Gastrocnemius medialis (tissue), 4 donors: ENCODE measurements at regions not wholly inside any gene's neighbourhood (a gene's known extent, or its start where the extent isn't known, plus 50 kb on each side); places are given as distances from the start of the nearest gene placed in this dataset.

Source experiments
- ATAC-seq, 2 donors: fragments of 150-250 bp; one replicate each; pipeline ENCODE4 v1.9.1; 2016
- DNase-seq, 2 donors: peaks; one replicate each; pipeline ENCODE4 v3.0.0-alpha.2; 2019
- H3K27ac ChIP-seq, 4 donors: fragments of 200-600 bp; sonication (generic); 1 replicate in 1 of 4; 2 replicates in 3 of 4; pipeline ENCODE4 v1.5.1; 2016 to 2018; ENCODE audit warnings: mild to moderate bottlenecking in 2 of 4, moderate library complexity in 1 of 4
- H3K27me3 ChIP-seq, 3 donors: fragments of 200-600 bp; sonication (generic) in 2 of 3; 1 replicate in 1 of 3; 2 replicates in 2 of 3; pipeline versions ENCODE4 v1.5.1 to v1.6.0; 2016 to 2019; ENCODE audit warnings: mild to moderate bottlenecking in 1 of 3, moderate library complexity in 1 of 3
- H3K36me3 ChIP-seq, 2 donors: fragments of 200-600 bp; sonication (generic) in 1 of 2; one replicate each; pipeline ENCODE4 v1.5.1; 2017 to 2018
- H3K4me1 ChIP-seq, 2 donors: fragments of 200-600 bp; sonication (generic) in 1 of 2; one replicate each; pipeline ENCODE4 v1.5.1; 2016 to 2017; ENCODE audit warnings: mild to moderate bottlenecking in 2 of 2
- H3K4me3 ChIP-seq, 4 donors: fragments of 200-600 bp; sonication (generic) in 3 of 4; 1 replicate in 1 of 4; 2 replicates in 3 of 4; pipeline ENCODE4 v1.5.1; 2016 to 2019; ENCODE audit warnings: mild to moderate bottlenecking in 2 of 4
- H3K9me3 ChIP-seq, 3 donors: fragments of 200-600 bp; sonication (generic) in 2 of 3; 1 replicate in 1 of 3; 2 replicates in 2 of 3; pipeline ENCODE4 v1.5.1; 2016 to 2019
- POLR2A ChIP-seq, 2 donors: fragments of 450-650 bp; IDR thresholded peaks; one replicate each; pipeline ENCODE4 v1.6.1; 2017; ENCODE audit warnings: antibody characterized with exemption in 2 of 2, mild to moderate bottlenecking in 2 of 2, moderate library complexity in 2 of 2
- in situ Hi-C, 4 donors: fragments of 200-750 bp; cut with MboI; loops; one replicate each; pipeline versions ENCODE4 v1.15.0 to v1.8.0; 2017; ENCODE audit warnings: low sequenced_read_pairs in 4 of 4
- intact Hi-C: fragments of 100-400 bp; cut with DNase I; formaldehyde crosslinking; loops from one replicate; pipeline ENCODE4 v1.15.1; 2023; ENCODE audit warnings: low total_unique reads
- TF ChIP-seq, protein P1 (sequence below), 5 experiments: fragments of 450-650 bp in 3 of 5; fragments of 200-600 bp in 2 of 5; sonication (generic) in 2 of 5; IDR thresholded peaks in 4 of 5; conservative IDR thresholded peaks in 1 of 5; 1 replicate in 4 of 5; 2 replicates in 1 of 5; pipeline ENCODE4 v1.5.1; 2016 to 2019; ENCODE audit warnings: antibody characterized with exemption in 5 of 5, mild to moderate bottlenecking in 3 of 5, moderate library complexity in 3 of 5

DNA sequence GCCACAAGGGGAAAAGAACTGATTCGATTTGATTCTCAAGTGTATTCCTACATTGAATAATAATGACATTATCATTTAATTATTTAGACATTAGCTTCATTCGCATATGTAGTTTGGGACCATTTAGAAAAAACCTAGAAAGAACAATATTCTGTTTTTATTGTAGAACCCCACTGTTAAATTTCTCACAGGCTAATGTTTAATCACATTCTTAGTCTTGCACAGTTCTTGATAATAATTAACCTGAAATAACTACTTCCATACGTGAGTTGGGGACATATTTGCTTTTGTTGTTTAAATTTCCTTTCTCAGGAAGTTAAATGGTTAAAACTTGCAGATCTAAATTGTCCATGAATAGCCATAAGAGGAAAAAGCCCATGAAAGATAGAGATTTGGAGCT, 275.2 kb downstream of the TFAP2B start:
- H3K27me3 ChIP-seq, result no peaks in the 10 kb centered on the region
- H3K4me3 ChIP-seq, result no peak overlapping the region
- in situ Hi-C loops, result no loop called here
- no peak overlapping the region for H3K27ac ChIP-seq
- no peak for TF ChIP-seq POLR2A (IDR thresholded peaks at IDR 0.05)
- TF ChIP-seq, protein P1, sequence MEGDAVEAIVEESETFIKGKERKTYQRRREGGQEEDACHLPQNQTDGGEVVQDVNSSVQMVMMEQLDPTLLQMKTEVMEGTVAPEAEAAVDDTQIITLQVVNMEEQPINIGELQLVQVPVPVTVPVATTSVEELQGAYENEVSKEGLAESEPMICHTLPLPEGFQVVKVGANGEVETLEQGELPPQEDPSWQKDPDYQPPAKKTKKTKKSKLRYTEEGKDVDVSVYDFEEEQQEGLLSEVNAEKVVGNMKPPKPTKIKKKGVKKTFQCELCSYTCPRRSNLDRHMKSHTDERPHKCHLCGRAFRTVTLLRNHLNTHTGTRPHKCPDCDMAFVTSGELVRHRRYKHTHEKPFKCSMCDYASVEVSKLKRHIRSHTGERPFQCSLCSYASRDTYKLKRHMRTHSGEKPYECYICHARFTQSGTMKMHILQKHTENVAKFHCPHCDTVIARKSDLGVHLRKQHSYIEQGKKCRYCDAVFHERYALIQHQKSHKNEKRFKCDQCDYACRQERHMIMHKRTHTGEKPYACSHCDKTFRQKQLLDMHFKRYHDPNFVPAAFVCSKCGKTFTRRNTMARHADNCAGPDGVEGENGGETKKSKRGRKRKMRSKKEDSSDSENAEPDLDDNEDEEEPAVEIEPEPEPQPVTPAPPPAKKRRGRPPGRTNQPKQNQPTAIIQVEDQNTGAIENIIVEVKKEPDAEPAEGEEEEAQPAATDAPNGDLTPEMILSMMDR (IDR thresholded peaks at IDR 0.05 in 4 of 5, conservative IDR thresholded peaks at IDR 0.05 in 1 of 5), result no peak
- no peaks in the 10 kb centered on the region for H3K9me3 ChIP-seq
- ATAC-seq, result no peak
- H3K4me1 ChIP-seq, result no peaks in the 10 kb centered on the region
- H3K36me3 ChIP-seq, result no peaks in the 10 kb centered on the region
- intact Hi-C loops, result no loop called here
- DNase-seq, result no peak

DNA sequence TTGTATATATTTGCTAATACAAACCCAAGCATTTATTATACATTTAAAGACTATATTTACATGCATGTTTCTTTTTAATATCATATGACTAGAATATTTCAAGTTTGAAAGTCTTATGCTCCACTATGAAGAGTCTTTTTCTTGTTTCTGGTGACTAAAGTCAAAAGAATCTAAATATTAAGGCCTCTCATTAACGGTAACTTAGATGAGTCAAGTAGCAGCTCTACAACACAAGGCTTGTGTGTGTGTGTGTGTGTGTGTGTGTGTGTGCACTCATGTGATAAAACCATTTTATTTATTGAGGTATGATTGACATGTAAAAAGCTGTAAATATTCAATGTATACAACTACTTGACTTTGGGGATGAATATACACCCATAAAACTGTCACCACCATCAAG, 275.6 kb downstream of the TFAP2B start:
- TF ChIP-seq, protein P1 (IDR thresholded peaks at IDR 0.05 in 4 of 5, conservative IDR thresholded peaks at IDR 0.05 in 1 of 5), result no peak
- no peak for TF ChIP-seq POLR2A (IDR thresholded peaks at IDR 0.05)
- Histone ChIP-seq H3K27ac (no peak overlapping the region), H3K36me3 (no peaks in the 10 kb centered on the region), H3K27me3 (no peaks in the 10 kb centered on the region), H3K4me3 (no peak overlapping the region), H3K4me1 (no peaks in the 10 kb centered on the region), H3K9me3 (no peaks in the 10 kb centered on the region)
- in situ Hi-C loops, result no loop called here
- ATAC-seq (no peak), DNase-seq (no peak)
- intact Hi-C loops, result no loop called here

DNA sequence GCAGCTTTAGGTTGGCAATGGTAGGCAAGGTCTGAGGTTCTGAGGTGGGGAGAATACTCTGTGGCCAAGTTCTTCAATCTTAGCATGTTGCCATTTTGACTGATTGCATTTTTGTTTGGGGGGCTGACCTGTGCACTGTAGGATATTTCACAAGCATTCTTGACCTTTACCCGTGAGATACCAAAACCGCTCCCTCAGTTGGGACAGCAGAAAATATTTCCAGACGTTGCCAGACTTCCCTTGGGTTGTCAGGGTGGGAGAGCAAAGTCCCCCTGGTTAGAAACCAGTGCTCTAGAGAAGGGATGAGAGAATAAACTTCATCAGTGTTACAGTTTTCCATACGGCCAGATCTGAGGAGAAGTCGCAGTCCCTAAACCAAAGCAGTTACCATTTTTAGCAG, 279.6 kb downstream of the TFAP2B start:
- ATAC-seq, result no peak
- no peak overlapping the region for H3K27ac ChIP-seq
- no peak overlapping the region for H3K4me3 ChIP-seq
- no peaks in the 10 kb centered on the region for H3K4me1 ChIP-seq
- intact Hi-C loops (no loop called here), in situ Hi-C loops (no loop called here)
- H3K36me3 ChIP-seq, result no peaks in the 10 kb centered on the region
- TF ChIP-seq, protein P1 (IDR thresholded peaks at IDR 0.05 in 4 of 5, conservative IDR thresholded peaks at IDR 0.05 in 1 of 5), result no peak
- TF ChIP-seq POLR2A (IDR thresholded peaks at IDR 0.05), result no peak
- no peak for DNase-seq
- no peaks in the 10 kb centered on the region for H3K27me3 ChIP-seq
- H3K9me3 ChIP-seq, result no peaks in the 10 kb centered on the region

DNA sequence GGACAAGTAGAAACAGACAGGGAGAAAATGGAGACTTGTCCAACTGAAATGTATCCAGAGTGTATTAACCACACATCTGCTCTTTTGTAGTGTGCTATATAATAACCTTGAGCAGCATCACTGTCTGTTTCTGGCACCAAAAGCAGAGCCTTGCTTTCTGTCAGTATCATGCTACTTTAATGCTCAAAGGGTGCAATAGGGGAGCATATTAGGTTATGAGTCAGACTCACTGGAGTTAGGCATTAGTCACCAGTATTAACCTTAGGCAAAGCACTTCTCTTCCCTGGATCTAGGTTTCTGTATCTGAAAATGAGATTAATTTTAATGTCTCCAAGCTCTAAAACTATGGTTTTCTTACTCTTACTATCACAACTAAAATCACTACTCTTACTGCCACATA, 280.1 kb downstream of the TFAP2B start:
- no peak for TF ChIP-seq POLR2A (IDR thresholded peaks at IDR 0.05)
- TF ChIP-seq, protein P1 (IDR thresholded peaks at IDR 0.05 in 4 of 5, conservative IDR thresholded peaks at IDR 0.05 in 1 of 5), result no peak
- no peaks in the 10 kb centered on the region for H3K27me3 ChIP-seq
- ATAC-seq, result no peak
- no peak overlapping the region for H3K27ac ChIP-seq
- H3K4me1 ChIP-seq, result no peaks in the 10 kb centered on the region
- in situ Hi-C loops, result no loop called here
- no peak for DNase-seq
- intact Hi-C loops, result no loop called here
- no peak overlapping the region for H3K4me3 ChIP-seq
- H3K9me3 ChIP-seq, result no peaks in the 10 kb centered on the region
- H3K36me3 ChIP-seq, result no peaks in the 10 kb centered on the region

DNA sequence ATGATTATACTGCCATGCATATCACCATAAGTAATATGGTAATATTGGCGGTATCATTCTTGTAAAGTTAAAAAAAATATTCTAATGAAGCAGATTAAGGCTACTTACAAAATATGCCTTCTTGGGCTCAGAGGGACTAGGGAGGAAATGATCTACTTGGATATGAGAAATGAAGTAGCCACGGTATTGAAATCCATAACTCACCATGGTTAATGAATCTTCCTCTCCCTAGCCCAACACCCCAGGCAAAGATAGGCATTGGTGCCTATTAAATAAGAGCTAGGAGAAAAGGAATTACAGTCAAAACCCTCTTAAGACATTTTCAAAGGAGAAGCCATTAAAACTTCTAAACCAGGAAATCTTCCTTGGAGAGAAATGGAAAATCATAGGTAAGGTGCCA, 280.5 kb downstream of the TFAP2B start:
- Histone ChIP-seq H3K36me3 (no peaks in the 10 kb centered on the region), H3K4me3 (no peak overlapping the region), H3K4me1 (no peaks in the 10 kb centered on the region), H3K27ac (no peak overlapping the region), H3K9me3 (no peaks in the 10 kb centered on the region), H3K27me3 (no peaks in the 10 kb centered on the region)
- DNase-seq (no peak), ATAC-seq (no peak)
- intact Hi-C loops, result no loop called here
- in situ Hi-C loops, result no loop called here
- TF ChIP-seq POLR2A (IDR thresholded peaks at IDR 0.05), result no peak
- TF ChIP-seq, protein P1 (IDR thresholded peaks at IDR 0.05 in 4 of 5, conservative IDR thresholded peaks at IDR 0.05 in 1 of 5), result no peak
